ENCODE measurements at regions not wholly inside any gene's neighbourhood (a gene's known extent, or its start where the extent isn't known, plus 50 kb on each side); places are given as distances from the start of the nearest gene placed in this dataset.

- TF ChIP-seq KDM5A (IDR thresholded peaks at IDR 0.05; ENCODE audit: borderline replicate concordance, low read length) (no peak), SOX5 (CRISPR knock-in tag; IDR thresholded peaks at IDR 0.05; ENCODE audit: borderline replicate concordance) (no peak), TARDBP (CRISPR knock-in tag; IDR thresholded peaks at IDR 0.05) (no peak), KLF6 (CRISPR knock-in tag; IDR thresholded peaks at IDR 0.05) (no peak)
Measured at GRCh38 chr5:126117044-126117443, 306.2 kb upstream of the GRAMD2B start (continued).

- TF ChIP-seq ATF4 (CRISPR knock-in tag; IDR thresholded peaks at IDR 0.05): 0 out of 4 replicates have a peak, but pooled peaks of 1 of the 2 experiments have one; percentile 15
- TF ChIP-seq SALL1 (CRISPR knock-in tag; IDR thresholded peaks at IDR 0.05): no peak
- TF ChIP-seq CEBPB (IDR thresholded peaks at IDR 0.05; ENCODE audit: borderline replicate concordance, low read depth, low read length): no peak
- no peak for TF ChIP-seq ZNF687 (CRISPR knock-in tag; IDR thresholded peaks at IDR 0.05)
- no peak for TF ChIP-seq ZNF3 (CRISPR knock-in tag; IDR thresholded peaks at IDR 0.05)
- no TSS peak for BruUV-seq (replicated peaks)
- Histone ChIP-seq H3K79me2 (ENCODE audit: insufficient read depth, low read length) (no peaks in the 10 kb centered on the region), H4K20me1 (ENCODE audit: insufficient read depth, low read length) (no peaks in the 10 kb centered on the region), H3K36me3 (replicated peaks in 1 of 2; ENCODE audit: control insufficient read depth in 1 of 2, insufficient read depth in 2 of 2, low read length in 2 of 2) (no peaks in the 10 kb centered on the region), H3K27ac (ENCODE audit: extremely low read length, insufficient read depth, low read length) (no peak overlapping the region), H3K27me3 (ENCODE audit: control insufficient read depth in 1 of 2, insufficient read depth in 2 of 2, low read length in 2 of 2) (no peaks in the 10 kb centered on the region), H3K9ac (ENCODE audit: insufficient read depth, low read depth, low read length) (no peak overlapping the region), H3K4me1 (ENCODE audit: insufficient read depth, low read length) (no peaks in the 10 kb centered on the region), H2AFZ (ENCODE audit: low read length) (no peak overlapping the region), H3K4me2 (ENCODE audit: low read depth, low read length) (no peak overlapping the region), H3K9me3 (ENCODE audit: low read length) (peaks cover 7% of the 10 kb centered on the region; the same call in 1 of the 2 replicates), H3K4me3 (replicated peaks in 1 of 3; ENCODE audit: insufficient read depth in 1 of 3, low read depth in 2 of 3, low read length in 3 of 3) (no peak overlapping the region)
- POLR2A ChIA-PET: no interaction called here
- FAIRE-seq: no peak
- WGBS (ENCODE audit: low lambda C conversion rate): 21% methylated on average over 4 of the region's 4 CpGs
- intact Hi-C loops (cut with micrococcal nuclease; ENCODE audit: unreplicated experiment): no loop called here
- no peak for ATAC-seq
- no peak for DNase-seq (ENCODE audit: low spot score)
- in situ Hi-C loops (cut with HindIII; ENCODE audit: extremely low pct_ligation_motif_present, low pct_unique_long_range_greater_than_20kb): no loop called here
- CTCF ChIA-PET (ENCODE audit: low intra/inter-chr PET ratio, low total read pairs): no interaction called here
Measured at GRCh38 chr5:126119887-126120442, 303.2 kb upstream of the GRAMD2B start.

Data from HepG2 (cell line).